H54 (cell line): ENCODE measurements at regions not wholly inside any gene's neighbourhood (a gene's known extent, or its start where the extent isn't known, plus 50 kb on each side); places are given as distances from the start of the nearest gene placed in this dataset.
"Not testable (repeated sequence)": the region's sequence is repeated elsewhere in the genome, so short reads cannot be mapped to it uniquely, and the experiment has no call there.

ENCODE experiments used
- DNase-seq: peaks from one replicate; pipeline ENCODE4 v3.0.0; 2011; ENCODE audit warnings: low spot score, mixed read lengths; ENCODE audit not compliant: insufficient read length
- FAIRE-seq: peaks from 3 replicates; lab custom pipeline; 2011; peaks lifted over from hg19 to GRCh38; lab: Jason Lieb, UNC
- POLR2A ChIP-seq: IDR thresholded peaks from 2 replicates; pipeline ENCODE4 v1.6.1; 2011; ENCODE audit warnings: low read depth, mild to moderate bottlenecking, low read length

GRCh38 chr5:30479104-30479503, 714.4 kb upstream of the CDH6 start:
- no peak for DNase-seq
- TF ChIP-seq POLR2A: no peak
- FAIRE-seq: no peak

- FAIRE-seq (no peak), DNase-seq (no peak)
- no peak for TF ChIP-seq POLR2A
Measured at GRCh38 chr5:30475429-30475828, 718.1 kb upstream of the CDH6 start.

GRCh38 chr5:30469691-30470090, 723.8 kb upstream of the CDH6 start:
- DNase-seq (no peak), FAIRE-seq (no peak)
- no peak for TF ChIP-seq POLR2A

DNA sequence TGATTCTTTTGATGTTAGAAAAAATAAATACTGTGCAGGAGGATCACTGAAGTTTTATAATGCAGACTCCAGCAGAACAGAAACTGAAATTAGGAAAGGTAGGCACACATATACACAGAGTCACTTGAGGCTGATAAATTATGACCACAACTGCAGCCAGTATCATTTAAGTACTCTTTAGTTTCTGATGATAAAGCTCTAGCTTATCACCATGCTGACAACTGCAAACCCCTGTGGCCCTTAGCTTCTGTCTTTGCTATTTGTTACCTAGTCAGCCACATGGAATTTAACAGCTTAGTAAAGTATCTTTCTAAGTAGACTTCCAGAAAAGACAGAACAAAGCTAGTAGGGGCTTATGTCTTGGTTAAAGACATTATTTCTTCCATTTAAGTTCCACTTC, 734.8 kb upstream of the CDH6 start:
- FAIRE-seq (no peak), DNase-seq (no peak)
- no peak for TF ChIP-seq POLR2A

GRCh38 chr5:30455484-30455883, 738.0 kb upstream of the CDH6 start:
- not testable (repeated sequence) for FAIRE-seq, DNase-seq

DNA sequence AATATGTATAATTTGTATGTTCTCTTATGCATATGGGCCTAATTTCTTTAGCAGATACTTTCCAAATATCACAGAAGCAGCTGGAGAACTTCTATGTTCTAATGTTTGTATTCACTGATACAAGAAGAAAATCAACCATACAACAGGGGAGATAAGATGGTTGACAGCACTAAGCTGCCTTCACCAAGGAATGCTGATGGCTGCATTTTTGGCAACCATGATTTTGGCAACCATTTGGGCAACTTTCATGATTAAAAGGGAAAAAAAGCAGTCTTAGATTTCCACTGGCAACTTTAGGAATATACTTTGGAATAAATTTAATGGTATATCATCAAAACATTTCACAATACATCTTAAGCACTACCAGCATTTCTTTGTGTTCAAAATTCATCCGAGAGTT, 740.3 kb upstream of the CDH6 start:
- no peak for FAIRE-seq

DNA sequence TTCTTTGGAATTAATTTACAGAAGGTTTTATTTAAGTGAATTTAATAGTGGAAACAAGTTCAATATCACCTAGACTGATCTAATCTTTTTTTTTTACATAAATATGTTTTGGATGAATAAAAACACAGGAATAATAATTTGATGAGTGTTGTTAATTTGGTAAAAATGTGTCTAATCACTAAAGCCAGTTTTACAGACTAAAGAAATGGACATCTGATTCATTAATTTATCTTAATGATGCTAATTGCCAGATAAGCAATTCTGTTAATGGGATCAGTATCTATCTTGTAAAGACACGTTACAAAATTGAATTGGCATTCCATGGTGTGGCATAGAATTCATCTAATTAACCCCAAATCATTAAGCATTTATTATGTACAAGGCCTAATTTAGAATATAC, 743.3 kb upstream of the CDH6 start:
- DNase-seq (no peak), FAIRE-seq (no peak)
- no peak for TF ChIP-seq POLR2A

More for the DNA sequence above, 740.3 kb upstream of the CDH6 start:
- no peak for TF ChIP-seq POLR2A
- DNase-seq: no peak

- no peak for DNase-seq
- no peak for FAIRE-seq
- no peak for TF ChIP-seq POLR2A
Measured at GRCh38 chr5:30447431-30447830, 746.1 kb upstream of the CDH6 start.

DNA sequence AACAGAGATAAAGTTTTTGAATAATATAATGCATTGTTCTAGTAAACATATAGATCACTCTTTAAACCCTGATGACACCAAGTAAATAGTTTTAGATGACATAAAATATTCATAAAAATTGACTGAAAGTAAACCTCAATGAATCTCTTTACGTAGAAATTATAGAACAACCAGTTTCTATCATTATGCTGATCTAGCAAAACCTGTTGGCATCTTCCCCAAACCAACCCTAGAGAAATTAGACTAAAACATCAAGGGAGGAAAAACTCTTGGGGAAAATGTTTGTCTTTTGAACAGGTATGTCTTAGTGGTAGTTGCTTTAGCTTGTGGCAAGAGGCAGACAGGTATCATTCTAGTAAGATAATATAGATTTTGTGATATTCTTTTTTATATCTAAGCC, 747.0 kb upstream of the CDH6 start:
- no peak for TF ChIP-seq POLR2A
- FAIRE-seq: no peak

DNA sequence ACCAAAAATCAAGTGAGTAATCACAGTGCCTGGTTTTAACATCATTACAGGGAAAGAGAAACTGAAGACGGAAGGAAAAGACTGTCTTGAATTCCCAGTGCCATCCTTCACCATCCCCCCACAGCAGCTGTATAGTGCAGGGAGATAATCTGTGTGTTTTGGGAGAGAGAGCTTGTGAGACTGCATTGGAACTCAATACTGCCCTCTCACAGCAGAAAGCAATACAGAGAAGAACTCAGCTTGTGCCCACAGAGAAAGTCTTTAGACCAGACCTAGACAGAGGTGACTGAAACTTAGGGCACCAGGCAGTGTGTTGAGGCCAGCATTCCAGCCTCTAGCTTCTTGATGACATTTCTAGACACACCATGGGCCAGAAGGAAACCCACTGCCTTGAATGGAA, 754.7 kb upstream of the CDH6 start:
- TF ChIP-seq POLR2A: no peak
- no peak for DNase-seq
- no peak for FAIRE-seq

More for the DNA sequence above, 747.0 kb upstream of the CDH6 start:
- DNase-seq: no peak

- DNase-seq: no peak
- no peak for FAIRE-seq
- TF ChIP-seq POLR2A: no peak
Measured at GRCh38 chr5:30436691-30437090, 756.8 kb upstream of the CDH6 start.

- DNase-seq, FAIRE-seq: not testable (repeated sequence)
Measured at GRCh38 chr5:30428866-30429407, 764.5 kb upstream of the CDH6 start.

GRCh38 chr5:30414078-30414477, 779.4 kb upstream of the CDH6 start:
- TF ChIP-seq POLR2A: no peak
- DNase-seq: no peak

GRCh38 chr5:30413540-30413939, 779.9 kb upstream of the CDH6 start:
- peak; percentile 15 for FAIRE-seq
- DNase-seq: no peak
- TF ChIP-seq POLR2A: no peak

More at GRCh38 chr5:30414078-30414477, 779.4 kb upstream of the CDH6 start:
- no peak for FAIRE-seq

GRCh38 chr5:30405821-30406220, 787.7 kb upstream of the CDH6 start:
- DNase-seq (no peak), FAIRE-seq (peak; percentile 60)
- no peak for TF ChIP-seq POLR2A
